NCI-H1092 (cell line): ENCODE measurements at regions not wholly inside any gene's neighbourhood (a gene's known extent, or its start where the extent isn't known, plus 50 kb on each side); places are given as distances from the start of the nearest gene placed in this dataset.

Experiments used
- DNase-seq: peaks from one replicate; lab custom pipeline; 2025; lab: John Stamatoyannopoulos, UW

DNA sequence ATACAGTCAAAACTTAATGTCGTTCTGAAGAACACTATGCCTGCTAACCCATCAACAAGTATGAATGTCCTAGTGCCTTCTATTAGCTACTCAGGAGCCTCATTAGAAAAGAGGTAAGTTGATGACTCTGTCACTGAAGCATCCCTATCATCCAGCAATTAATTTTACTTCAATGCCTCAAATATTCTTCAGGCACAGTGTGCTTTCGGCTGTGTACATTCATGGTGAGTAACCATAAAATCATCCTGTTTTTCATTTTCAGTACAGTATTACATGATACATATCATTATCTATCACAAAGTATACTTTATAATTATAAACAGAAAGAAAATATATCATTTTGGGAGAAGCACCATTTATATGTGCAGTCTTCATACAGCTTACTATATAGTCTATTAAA, 495.5 kb upstream of the ZWINT start:
- DNase-seq: no peak

DNA sequence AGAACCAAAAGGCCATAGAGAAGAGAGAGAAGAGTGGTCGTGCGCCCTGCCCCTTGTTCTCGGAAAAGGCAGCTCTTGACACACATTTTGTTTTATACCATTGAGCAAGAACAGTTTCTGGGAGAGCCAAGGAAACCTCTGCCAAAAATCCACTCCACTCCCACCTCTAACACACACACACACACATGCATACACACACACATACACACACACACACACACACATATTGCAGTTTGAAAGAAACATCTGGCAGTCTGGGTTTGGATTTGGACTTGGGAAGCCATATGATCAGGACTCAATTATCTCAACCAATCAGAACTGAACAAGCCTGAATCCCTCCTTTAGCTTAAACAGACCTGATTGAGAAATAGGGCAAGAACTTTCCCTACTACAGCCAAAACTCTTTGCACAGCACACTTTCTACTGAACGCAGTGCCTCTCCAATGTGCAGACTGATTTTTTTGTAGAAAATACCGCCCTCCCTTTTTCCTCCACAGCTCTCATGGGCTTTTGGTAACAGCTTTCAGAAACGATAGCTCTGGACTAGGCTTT, 484.0 kb upstream of the ZWINT start:
- DNase-seq: no peak

DNA sequence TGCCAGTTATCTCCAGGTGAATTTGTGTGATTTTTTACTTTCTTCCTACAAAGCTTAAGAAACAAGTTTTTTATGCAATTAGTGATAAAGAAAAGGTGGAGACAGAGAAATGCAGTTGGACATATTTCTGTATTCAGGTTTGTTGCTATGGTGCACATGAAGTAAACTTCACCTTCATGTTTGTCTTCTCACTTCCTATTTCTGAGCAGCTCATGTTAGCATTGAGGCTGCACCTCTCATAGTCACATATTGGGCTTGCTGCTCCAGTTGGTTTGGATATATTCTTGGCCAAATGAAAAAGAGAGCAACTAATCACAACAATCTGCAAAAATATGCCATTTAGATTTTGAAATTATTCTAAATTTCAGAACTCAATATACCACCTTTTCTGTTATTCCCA, 475.6 kb upstream of the ZWINT start:
- DNase-seq: no peak

DNA sequence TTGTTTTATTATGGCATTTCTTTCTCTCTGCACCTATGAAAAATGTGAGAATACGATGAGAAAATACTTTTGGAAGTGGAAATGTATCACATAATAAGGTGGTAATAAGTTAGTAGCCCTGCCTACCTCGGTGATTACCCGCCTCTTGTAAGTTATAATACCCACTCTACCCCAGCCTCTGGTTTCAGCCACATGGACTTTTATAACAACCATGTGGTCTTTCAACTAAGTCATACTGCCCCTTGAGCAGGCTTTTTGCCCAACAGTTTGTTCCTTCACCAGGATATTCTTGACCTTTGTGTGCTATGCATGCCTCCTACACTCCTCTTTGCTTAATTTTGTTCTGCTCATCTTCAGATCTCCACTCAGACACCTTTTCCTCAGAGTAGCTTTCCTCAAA, 470.6 kb upstream of the ZWINT start:
- DNase-seq: no peak

DNA sequence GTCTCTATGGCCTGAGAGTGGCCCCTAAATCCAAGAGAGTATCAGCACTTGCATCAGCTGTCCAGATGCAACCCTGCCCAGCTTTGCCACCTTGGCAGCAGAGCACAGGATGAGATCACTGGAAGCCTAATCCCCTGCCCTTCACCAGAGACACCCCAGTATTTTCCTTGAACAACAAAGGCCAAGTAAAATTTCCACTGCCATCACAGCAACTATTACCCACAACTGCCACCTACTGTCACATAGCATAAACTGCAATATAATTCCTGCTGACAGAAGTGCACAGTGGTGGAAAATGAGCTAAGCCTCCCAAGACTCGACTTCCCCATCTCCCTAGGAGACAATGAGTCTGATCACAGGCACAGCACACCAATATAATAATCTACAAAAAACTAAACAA, 462.8 kb upstream of the ZWINT start:
- DNase-seq: no peak

DNA sequence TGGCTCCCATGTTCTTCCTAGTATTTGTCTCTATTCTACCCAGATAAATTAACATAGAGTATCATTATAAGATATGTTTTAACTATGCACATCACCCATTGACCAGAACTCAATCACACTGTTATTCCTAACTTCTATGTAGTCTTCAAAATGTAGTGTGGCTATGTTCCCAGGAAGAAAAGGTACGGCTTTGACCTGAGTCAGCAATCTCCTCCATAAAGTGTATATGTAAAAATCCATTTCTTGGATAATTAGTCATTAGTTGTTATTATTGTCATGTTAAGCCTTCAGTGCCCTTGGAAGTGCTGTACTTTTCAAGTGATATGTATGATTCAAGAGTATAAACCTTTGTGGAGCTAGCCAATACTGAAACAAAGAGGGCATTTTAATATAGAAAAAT, 444.0 kb upstream of the ZWINT start:
- DNase-seq: no peak

DNA sequence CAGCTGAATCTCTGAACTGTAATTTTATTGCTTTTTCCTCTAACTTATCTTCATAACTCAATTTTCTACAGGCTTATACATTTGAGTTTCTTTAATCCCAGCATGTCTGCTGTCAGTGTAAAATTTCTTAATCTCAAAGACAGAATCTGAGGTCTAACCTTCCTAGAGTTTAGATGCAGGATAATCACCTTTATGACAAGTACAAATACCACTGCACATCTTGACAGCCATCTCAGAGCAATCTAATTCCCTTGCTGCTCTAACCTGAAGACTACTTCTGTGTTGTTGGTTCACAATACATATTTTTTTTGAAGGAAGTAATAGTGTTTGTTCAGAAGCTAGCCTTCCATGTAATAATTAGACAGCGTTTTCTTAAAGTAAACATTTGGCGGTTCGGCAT, 424.2 kb upstream of the ZWINT start:
- DNase-seq: no peak

DNA sequence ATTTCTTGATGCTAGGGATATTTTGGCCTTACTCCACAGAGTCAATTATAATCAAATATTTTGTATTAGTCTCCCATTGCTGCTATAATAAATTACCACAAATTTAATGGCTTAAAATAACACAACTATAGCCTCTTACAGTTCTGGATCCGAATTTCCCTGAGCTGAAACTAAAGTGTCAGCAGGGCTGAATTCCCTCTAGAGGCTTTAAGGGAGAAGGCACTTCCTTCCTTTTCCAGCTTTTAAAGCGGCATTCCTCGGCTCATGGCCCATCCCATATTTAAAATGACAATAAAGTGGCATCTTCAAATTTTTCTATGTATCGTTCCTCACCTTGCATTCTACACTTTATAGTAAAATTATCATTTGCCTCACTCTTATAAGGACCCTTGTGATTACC, 421.4 kb upstream of the ZWINT start:
- no peak for DNase-seq

DNA sequence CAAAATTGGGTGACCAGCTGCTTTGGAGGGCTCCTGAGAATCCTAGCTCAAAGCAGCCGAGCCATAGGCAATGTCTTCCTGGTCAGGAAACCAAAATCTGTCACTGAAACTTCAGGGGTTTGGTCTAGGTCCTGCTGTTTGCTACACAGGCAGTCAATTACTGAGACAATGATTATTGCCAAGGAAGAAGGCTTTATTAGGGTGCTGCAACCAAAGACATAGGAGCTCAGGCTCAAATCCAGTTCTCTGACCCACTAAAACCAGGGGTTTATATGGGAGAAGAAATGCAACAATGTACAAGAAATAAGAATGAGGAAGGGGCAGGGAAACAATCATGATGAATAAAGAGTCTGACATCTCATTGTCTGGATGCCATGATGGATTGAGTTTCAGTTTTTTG, 410.3 kb upstream of the ZWINT start:
- no peak for DNase-seq

DNA sequence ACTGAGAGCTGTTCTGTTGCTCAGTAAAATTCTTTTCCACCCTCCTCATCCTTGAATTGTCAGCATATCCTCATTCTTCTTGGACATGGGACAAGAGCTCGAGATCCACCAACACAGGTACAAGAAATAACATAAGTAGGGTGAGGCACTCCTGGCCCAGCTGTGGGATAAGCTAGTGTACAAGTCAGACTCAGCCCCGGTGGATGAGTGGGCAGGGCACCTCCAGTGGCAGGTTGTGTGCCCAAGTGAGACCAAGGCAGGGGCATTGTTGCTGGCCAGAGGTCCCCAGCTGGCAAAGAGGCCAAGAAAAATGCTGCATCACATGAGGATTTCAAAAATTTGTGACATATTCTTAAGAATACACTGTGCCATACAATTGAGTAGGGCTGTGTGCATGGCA, 402.0 kb upstream of the ZWINT start:
- no peak for DNase-seq

DNA sequence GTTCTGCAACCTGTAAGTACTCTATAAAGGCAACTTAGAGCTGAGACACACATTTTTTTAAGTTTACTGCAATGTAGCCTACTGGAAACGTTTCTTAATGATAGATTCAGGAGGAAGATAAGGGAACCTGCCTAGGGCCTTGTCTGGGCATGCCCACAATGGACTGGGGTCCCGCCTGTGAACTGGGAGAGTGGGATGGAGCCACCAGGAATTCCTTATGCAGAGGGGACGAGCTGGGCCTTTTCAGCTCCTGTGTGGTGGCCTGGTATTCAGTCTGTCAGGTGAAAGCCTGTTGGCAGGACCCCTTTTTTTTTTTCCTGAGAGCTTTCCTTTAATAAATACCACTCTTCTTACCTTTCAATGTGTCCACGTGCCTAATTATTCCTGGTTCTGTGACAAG, 384.4 kb upstream of the ZWINT start:
- no peak for DNase-seq

DNA sequence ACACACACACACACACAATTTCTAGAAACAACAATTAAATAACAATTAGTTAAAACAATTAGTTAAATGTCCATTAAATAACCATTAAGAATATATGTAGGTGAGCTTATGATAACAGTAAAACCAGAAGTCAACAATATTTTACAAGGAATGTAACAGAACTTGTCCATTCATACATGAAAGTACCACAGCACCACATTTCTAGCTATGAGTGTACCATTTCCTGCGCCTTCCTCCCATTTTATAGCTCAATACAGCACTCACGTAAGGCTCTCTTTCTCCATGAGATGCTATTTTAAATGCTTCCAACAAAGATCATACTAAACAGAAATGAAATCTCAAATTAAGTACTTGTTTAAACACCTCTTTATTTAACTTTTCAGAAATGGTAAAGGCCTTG, 367.3 kb upstream of the ZWINT start:
- no peak for DNase-seq

DNA sequence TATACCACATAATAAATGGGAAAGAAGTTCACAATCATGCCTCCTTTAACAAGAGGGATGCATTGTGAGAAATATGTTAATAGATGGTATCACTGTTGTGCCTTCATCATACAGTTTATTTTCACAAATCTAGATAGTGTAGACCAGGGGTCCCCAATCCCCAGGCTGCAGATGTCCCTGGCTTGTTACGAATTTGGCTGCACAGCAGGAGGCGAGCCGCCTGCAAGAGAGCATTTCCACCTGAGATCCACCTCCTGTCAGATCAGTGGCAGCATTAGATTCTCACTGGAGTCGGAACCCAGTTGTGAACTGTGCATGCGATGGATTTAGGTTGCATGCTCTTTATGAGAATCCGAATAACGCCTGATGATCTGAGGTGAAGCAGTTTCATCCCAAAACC, 361.9 kb upstream of the ZWINT start:
- no peak for DNase-seq

DNA sequence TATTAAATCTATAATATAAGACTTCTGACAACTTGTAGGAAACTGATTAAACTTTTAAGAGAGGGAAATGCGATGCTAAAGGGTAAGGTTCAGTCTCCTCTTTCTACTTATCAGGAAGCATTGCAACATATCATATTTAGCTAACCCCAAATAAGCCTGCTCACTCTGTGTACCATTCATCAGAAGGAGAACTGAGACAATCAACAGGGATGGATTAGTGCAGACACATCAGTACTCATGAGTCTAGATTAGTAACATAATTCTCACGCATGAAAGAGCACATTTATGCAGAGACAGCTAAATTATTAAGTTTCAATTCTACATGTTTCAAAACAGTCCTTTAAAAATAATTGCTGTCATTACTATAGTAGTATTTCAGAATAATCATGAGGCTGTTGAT, 354.2 kb upstream of the ZWINT start:
- no peak for DNase-seq

DNA sequence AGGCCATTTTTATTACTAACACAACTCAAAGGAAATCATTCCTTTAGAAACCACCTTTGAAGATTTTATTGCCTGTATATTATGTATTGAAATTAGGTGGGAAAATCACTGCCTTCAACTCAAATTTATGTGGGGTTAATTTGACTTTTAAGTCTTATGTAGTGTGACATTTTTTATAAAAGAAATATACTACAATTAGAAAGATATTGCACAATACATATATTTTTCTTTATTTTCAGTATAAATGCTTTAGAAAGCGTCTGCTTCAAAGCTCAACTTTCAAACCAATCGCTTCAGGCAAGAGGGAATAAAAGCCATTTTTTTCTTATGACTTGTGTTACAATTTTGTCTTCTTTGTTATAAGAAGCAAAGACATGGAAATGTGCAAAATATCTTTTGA, 337.4 kb upstream of the ZWINT start:
- no peak for DNase-seq

DNA sequence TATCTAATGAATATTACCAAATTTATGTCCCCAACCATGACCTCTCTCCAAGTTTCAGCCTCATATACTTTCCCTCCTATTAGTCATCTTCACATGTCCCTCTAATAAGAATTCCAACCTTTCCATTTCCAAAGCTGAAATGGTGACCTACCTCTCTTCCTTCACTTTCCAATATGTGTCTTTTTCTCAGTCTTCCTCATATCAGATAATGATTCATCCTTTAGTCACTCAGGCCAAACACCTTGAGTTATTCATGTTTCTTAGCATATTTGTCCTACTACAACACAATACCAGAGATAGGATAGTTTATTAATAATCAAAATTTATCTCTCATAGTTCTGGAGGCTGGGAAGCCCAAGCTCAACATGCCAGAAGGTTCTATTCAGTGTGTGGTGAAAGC, 318.5 kb upstream of the ZWINT start:
- no peak for DNase-seq

DNA sequence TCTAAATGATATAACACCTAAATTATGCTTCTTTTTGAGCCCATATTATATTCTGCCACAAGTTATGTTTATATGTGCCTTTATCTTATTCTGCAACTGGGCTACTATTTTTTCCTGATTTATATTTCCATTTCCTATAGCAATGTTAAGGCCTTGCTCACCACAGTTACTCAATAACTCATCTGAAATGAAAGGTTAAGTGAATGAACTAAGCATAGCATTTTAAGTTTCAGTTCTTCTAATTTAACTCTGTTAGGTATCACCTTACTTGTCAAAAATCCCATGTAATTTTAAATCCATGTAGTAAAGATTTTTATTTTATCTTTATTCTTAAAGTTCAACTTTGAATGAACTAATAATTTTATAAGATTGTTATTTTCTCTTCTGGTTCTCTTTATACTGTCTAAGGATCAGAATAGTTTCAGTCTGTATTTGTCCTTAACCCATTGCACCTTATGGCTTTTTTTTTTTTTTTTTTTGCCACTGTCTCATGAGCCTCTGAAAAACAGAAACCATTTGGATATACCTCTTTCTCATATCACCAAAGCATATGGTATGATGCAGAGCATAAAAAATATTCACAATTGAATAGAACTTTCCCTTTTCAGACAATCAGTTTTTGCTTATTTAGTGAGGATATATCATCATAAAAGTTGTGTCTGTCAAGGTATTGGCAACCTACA, 301.8 kb upstream of the ZWINT start:
- no peak for DNase-seq

DNA sequence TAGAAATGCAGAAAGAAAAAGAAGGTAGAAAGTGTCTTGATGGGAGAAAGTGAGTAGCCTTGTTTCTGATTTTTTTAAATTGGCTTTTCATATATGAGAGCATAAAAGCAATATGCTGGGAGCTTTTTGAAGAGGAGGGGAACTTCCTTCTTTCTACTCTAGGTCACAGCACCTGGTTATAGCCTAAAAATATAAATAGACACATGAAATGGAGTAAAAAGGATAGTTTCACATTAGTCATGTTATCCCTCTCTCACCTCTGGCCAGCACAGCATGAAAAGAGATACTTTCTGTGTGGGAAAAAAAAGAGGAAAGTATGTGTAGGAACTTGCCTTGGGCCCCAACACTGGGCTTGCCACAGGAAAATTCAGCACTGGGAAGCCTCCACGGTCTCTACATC, 292.2 kb upstream of the ZWINT start:
- no peak for DNase-seq

DNA sequence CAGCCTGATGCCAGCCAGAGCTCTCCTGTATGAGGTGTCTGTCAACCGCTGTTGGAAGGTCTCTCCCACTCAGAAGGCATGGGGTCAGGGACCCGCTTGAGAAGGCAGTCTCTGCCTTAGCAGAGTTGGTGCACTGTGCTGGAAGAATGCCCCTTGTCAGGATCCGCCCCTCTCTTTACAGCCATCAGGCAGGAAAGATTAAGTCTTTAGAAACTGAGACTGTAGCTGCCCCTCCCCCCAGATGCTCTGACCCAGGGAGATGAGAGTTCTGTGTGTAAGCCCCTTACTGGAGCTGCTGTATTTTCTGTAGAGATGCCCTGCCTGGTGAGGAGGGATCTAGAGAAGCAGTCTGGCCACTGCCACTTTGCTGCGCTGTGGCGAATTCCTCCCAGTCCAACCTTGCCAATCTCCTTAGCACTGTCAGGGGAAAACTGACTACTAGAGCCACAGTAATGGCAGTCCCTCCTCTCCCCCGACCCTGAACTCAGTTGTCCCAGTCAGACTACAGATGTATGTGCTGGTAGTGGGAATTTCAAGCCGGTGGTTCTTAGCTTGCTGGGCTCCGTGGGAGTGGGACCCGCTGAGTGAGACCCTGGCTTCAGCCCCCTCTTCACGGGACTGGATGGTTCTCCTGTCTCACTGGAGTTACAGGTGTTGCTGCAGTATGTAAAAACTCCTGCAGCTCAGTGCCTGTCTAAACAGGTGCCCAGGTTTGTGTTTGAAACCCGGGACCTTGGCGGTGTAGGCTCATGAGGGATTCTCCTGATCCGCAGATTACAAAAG, 285.5 kb upstream of the ZWINT start:
- no peak for DNase-seq

DNA sequence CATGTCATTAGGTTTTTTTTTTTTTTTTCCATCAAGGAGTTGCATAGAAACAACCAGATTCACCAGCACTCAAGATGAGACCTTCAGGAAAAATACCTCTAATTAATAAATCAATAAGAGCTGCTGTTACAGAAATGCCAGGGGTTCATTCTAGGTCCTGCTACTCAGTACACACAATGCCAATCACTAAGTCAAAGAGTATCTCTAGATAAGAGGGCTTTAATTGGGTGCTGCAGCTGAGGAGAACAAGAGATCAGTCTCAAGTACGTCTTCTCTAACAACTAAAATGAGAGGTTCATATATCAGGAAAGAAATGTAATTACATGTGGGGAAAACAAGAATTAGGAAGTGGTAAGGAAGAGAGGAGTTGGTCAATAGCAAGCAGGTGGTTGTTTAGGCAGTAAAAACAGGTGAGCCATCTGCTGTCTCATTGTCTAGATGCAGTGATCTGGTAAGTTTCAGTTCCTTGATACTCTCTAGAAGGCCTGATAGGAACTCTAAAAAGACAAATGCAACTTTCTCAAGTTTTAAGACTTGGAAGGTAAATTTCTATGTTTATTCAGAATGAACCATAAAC, 272.9 kb upstream of the ZWINT start:
- no peak for DNase-seq

DNA sequence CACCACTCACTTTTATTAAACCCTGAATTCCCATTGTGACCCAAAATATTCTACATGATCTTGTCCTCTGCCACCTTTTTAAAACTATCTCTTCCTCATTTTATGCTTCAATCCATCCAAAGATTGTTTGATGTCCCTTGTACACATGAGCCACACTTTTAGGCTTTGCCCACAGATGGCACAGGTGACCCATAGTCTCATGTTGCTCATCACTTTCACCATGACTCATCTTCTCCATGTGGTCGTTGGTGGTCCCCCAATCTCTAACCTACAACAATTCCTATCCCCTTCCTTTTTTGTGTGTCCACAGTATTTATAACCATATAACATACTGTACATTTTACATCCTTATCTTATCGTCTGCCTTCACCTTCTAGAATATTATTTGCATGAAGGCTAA, 271.5 kb upstream of the ZWINT start:
- no peak for DNase-seq

DNA sequence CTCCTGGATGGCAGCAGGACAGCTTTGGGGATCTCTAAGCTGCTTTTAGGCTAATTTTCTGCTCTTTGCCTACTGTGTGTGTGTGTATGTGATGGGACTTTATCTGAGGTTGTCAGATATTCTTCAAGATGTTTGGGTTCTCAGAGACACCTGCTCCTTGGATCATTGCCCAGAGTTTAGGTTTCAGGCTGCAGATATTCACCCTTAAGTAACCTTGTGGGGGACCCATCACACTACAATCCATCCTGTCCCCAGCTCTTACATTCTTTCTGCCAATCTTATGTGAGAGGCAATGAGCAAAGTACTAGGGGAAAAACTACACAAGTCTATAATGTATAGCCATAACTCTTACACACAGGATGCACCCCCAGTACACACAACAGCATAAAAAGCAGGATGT, 263.0 kb upstream of the ZWINT start:
- no peak for DNase-seq

DNA sequence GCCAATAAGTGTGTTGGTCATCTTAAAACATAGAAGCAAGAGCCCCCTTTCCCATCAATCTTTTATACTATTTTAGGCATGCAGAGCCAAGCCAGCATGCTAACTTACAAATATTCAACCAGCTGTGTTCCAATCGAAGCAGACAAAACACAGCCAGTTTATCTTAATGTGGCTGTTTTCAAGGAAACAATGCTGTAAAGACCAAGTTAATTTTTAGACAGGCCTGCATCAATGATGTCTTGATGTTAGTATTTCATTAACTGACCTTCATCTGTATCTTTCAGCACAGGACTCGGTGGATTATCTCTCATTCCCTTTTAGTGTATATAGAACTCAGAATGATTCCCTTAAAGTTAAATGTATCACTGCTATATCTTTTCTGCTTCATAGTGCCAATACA, 262.0 kb upstream of the ZWINT start:
- no peak for DNase-seq
